Central memory CD8-positive, alpha-beta T cell (primary cell): ENCODE measurements at regions not wholly inside any gene's neighbourhood (a gene's known extent, or its start where the extent isn't known, plus 50 kb on each side); places are given as distances from the start of the nearest gene placed in this dataset.

Source experiments
- ATAC-seq: fragments of 150-1000 bp; cut with Tn5 transposase; replicated peaks from 2 replicates; pipeline ENCODE4 v1.10.0; 2022; ENCODE audit warnings: mild to moderate bottlenecking, moderate FRiP score, moderate number of reproducible peaks; ENCODE audit not compliant: poor library complexity, severe bottlenecking; ENCODE audit errors: extremely low read depth
- DNase-seq, 2 donors: peaks; one replicate each; pipeline ENCODE4 v3.0.0; 2021; ENCODE audit warnings: low spot score in 2 of 2
- H3K27ac Mint-ChIP-seq: one replicate; pipeline ENCODE4 v1.8.0; 2022; ENCODE audit warnings: low read depth, mild to moderate bottlenecking, moderate library complexity, mixed read lengths
- H3K27me3 Mint-ChIP-seq: one replicate; pipeline ENCODE4 v1.8.0; 2022; ENCODE audit warnings: mixed read lengths
- H3K36me3 Mint-ChIP-seq: one replicate; pipeline ENCODE4 v1.8.0; 2022; ENCODE audit warnings: mild to moderate bottlenecking, moderate library complexity, mixed read lengths; ENCODE audit not compliant: insufficient read depth
- H3K4me1 Mint-ChIP-seq: one replicate; pipeline ENCODE4 v1.8.0; 2022; ENCODE audit warnings: mixed read lengths
- H3K4me3 Mint-ChIP-seq: one replicate; pipeline ENCODE4 v1.8.0; 2022; ENCODE audit warnings: mild to moderate bottlenecking, moderate library complexity, mixed read lengths
- H3K9me3 Mint-ChIP-seq: one replicate; pipeline ENCODE4 v1.8.0; 2022; ENCODE audit warnings: mixed read lengths

DNA sequence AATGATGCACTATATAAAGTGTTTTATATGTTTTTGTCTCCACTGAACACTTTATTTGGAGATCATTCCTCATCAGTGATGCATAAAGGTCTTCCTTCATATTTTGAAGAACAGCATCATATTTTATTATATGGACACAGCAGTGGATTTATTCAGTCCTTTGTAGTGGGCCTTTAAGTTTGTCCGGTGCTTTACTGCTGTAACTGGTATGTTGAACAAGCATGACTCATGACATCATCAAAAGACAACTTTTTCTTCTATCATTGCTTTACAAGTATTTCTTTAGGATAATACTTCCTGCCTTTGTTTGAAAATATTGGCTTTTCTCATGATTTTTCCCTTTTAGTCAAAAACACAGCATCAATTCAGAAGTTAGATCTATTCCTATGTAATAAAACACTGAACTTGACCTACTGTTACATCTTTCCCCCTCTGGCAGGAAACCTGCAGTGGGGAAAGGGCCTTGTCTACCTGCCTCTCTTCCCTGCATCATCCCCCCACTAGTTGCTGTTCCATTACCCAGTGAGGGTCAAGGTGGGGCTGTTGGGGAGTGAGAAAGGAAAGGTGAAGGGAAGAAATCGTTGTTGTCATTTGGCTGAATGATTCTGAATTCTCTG, 241.2 kb downstream of the CYP26B1 start:
- ATAC-seq = no peak
- H3K4me1 Mint-ChIP-seq = no peaks in the 10 kb centered on the region

GRCh38 chr2:71905205-71905604, 242.5 kb downstream of the CYP26B1 start:
- Mint-ChIP-seq H3K9me3 (peaks cover 7% of the 10 kb centered on the region), H3K4me3 (no peak overlapping the region), H3K27me3 (peaks cover 53% of the 10 kb centered on the region), H3K27ac (no peak overlapping the region), H3K36me3 (no peaks in the 10 kb centered on the region), H3K4me1 (no peaks in the 10 kb centered on the region)
- ATAC-seq = no peak
- DNase-seq = no peak

More for the DNA sequence above, 241.2 kb downstream of the CYP26B1 start:
- H3K4me3 Mint-ChIP-seq = no peak overlapping the region
- no peak for DNase-seq
- H3K9me3 Mint-ChIP-seq = peaks cover 7% of the 10 kb centered on the region
- no peaks in the 10 kb centered on the region for H3K36me3 Mint-ChIP-seq
- no peak overlapping the region for H3K27ac Mint-ChIP-seq
- H3K27me3 Mint-ChIP-seq = peaks cover 53% of the 10 kb centered on the region

GRCh38 chr2:71903841-71904240, 243.8 kb downstream of the CYP26B1 start:
- no peak overlapping the region for H3K27ac Mint-ChIP-seq
- no peaks in the 10 kb centered on the region for H3K36me3 Mint-ChIP-seq
- H3K9me3 Mint-ChIP-seq = no peaks in the 10 kb centered on the region
- no peak for ATAC-seq
- no peak for DNase-seq
- H3K27me3 Mint-ChIP-seq = peaks cover 54% of the 10 kb centered on the region
- no peaks in the 10 kb centered on the region for H3K4me1 Mint-ChIP-seq
- no peak overlapping the region for H3K4me3 Mint-ChIP-seq

- H3K4me3 Mint-ChIP-seq = no peak overlapping the region
- no peak overlapping the region for H3K27ac Mint-ChIP-seq
- DNase-seq (no peak), ATAC-seq (no peak)
- H3K27me3 Mint-ChIP-seq = peaks cover 58% of the 10 kb centered on the region
- H3K36me3 Mint-ChIP-seq = no peaks in the 10 kb centered on the region
- no peaks in the 10 kb centered on the region for H3K9me3 Mint-ChIP-seq
- no peaks in the 10 kb centered on the region for H3K4me1 Mint-ChIP-seq
These were observed 246.2 kb downstream of the CYP26B1 start for GRCh38 chr2:71901466-71901865.

GRCh38 chr2:71898851-71899681, 248.6 kb downstream of the CYP26B1 start:
- H3K9me3 Mint-ChIP-seq = no peaks in the 10 kb centered on the region
- ATAC-seq (no peak), DNase-seq (no peak)
- peaks cover 50% of the 10 kb centered on the region for H3K27me3 Mint-ChIP-seq
- no peaks in the 10 kb centered on the region for H3K4me1 Mint-ChIP-seq
- no peaks in the 10 kb centered on the region for H3K36me3 Mint-ChIP-seq
- H3K4me3 Mint-ChIP-seq = no peak overlapping the region
- no peak overlapping the region for H3K27ac Mint-ChIP-seq

DNA sequence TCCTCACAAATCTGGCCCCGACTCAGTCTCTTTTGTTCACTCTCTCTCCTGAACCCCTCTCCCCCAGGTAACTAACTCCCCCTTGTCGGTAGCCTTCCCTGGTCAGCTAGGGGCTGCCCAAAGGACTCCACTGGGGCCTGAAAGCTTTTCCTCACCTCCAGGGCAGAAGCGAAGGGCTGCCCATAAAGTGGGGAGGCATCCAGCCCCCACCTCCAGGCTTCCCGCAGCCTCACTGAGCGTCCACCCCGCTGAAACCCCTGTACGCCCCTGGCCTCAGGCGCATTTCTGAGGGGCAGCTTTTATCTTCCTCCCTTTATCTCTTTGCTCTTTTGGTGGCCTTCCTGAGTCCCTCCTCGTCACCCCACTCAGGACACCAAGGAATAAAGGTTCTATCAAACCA, 249.3 kb downstream of the CYP26B1 start:
- Mint-ChIP-seq H3K36me3 (no peaks in the 10 kb centered on the region), H3K4me1 (no peaks in the 10 kb centered on the region), H3K27ac (no peak overlapping the region), H3K4me3 (no peak overlapping the region), H3K27me3 (peaks cover 49% of the 10 kb centered on the region), H3K9me3 (no peaks in the 10 kb centered on the region)
- DNase-seq = no peak
- no peak for ATAC-seq

GRCh38 chr2:71897836-71898235, 249.8 kb downstream of the CYP26B1 start:
- Mint-ChIP-seq H3K36me3 (no peaks in the 10 kb centered on the region), H3K4me3 (no peak overlapping the region), H3K27me3 (peaks cover 54% of the 10 kb centered on the region), H3K9me3 (no peaks in the 10 kb centered on the region), H3K27ac (no peak overlapping the region), H3K4me1 (no peaks in the 10 kb centered on the region)
- no peak for DNase-seq
- no peak for ATAC-seq

DNA sequence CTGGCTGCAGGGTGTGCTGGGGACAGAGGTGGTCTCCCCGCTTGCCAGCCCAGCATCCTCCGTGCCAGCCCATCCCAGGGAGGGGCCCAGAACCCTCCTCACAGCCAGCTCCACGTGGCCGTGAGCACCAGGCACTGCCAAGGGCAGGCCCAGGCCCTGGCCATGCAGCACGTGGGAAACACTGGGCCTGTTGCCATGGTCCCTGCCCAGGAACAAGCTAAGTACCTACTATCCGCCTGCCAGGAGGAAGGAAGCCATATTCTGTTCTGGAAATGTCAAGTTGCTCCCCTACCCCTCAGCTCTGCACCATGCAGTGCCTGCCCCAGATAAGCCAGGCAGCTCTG, 250.6 kb downstream of the CYP26B1 start:
- H3K36me3 Mint-ChIP-seq = no peaks in the 10 kb centered on the region
- ATAC-seq (no peak), DNase-seq (no peak)
- no peaks in the 10 kb centered on the region for H3K9me3 Mint-ChIP-seq
- H3K4me3 Mint-ChIP-seq = no peak overlapping the region
- no peak overlapping the region for H3K27ac Mint-ChIP-seq
- peaks cover 62% of the 10 kb centered on the region for H3K27me3 Mint-ChIP-seq
- no peaks in the 10 kb centered on the region for H3K4me1 Mint-ChIP-seq

DNA sequence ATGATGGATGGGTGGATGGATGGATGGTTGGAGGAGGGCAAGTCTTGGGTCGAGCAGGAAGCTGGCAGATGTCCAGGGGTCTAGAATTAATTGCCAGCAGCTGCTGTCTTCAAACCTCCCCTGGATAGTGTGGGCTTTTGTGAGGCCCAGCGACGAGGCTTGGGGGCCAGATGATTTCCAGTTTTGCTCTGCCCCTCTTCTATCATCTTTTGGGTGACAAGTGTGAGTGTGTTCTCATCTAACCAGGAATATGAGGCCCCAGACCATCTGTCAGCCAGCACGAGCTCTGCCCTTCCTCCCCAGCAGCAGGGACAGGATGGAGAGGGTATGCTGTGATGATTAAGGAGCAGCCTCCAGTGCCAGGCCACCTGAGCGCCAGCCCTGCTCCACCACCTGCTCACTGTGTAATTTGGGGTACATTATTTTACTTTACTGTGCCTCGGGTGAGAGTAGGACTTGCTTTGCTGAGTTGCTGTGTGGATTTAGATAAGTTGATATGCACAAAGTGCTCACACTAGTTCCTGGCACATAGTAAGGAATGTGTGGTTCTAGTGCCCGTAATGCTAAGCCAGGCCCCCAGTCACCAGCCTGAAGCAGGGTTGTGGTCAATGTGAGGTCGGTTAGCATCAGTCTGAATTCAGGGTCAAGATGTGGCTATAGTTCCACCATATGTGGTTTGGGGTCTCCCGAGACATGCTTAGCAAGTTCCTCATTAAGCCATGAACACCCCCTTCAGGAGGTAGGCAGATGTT, 251.1 kb downstream of the CYP26B1 start:
- Mint-ChIP-seq H3K27me3 (peaks cover 67% of the 10 kb centered on the region), H3K4me1 (no peaks in the 10 kb centered on the region), H3K36me3 (no peaks in the 10 kb centered on the region), H3K4me3 (no peak overlapping the region), H3K27ac (no peak overlapping the region), H3K9me3 (no peaks in the 10 kb centered on the region)
- ATAC-seq (no peak), DNase-seq (no peak)

- Mint-ChIP-seq H3K4me1 (no peaks in the 10 kb centered on the region), H3K9me3 (no peaks in the 10 kb centered on the region), H3K36me3 (no peaks in the 10 kb centered on the region), H3K27ac (no peak overlapping the region), H3K27me3 (peaks cover 75% of the 10 kb centered on the region), H3K4me3 (no peak overlapping the region)
- ATAC-seq (no peak), DNase-seq (no peak)
These were observed 252.1 kb downstream of the CYP26B1 start for GRCh38 chr2:71895320-71896161.

- Mint-ChIP-seq H3K4me3 (no peak overlapping the region), H3K9me3 (no peaks in the 10 kb centered on the region), H3K36me3 (no peaks in the 10 kb centered on the region), H3K4me1 (no peaks in the 10 kb centered on the region), H3K27ac (no peak overlapping the region), H3K27me3 (peaks cover 74% of the 10 kb centered on the region)
- DNase-seq = no peak
- ATAC-seq = no peak
These were observed 253.4 kb downstream of the CYP26B1 start for GRCh38 chr2:71894261-71894660.

DNA sequence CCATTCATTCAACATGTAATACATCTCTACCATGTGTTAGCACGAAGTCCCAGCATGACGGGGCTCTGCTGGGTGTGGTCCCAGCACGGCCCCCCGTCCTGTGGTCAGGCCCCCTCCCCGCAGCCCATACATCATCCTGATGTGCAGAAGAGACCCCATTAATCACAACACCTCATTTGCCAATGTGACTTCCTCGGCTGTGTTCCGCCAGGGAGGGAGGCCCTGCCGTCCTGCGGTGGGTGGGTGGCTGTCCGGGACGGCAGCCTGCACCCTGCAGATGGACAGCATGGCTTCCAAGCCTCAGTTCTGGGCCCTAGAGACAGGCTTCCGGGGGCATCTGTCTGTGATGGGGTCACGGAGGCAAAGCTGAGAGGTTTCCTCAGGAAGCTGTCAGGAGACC, 254.0 kb downstream of the CYP26B1 start:
- H3K27me3 Mint-ChIP-seq = peaks cover 70% of the 10 kb centered on the region
- ATAC-seq (no peak), DNase-seq (no peak)
- no peak overlapping the region for H3K4me3 Mint-ChIP-seq
- H3K4me1 Mint-ChIP-seq = no peaks in the 10 kb centered on the region
- H3K27ac Mint-ChIP-seq = no peak overlapping the region
- no peaks in the 10 kb centered on the region for H3K36me3 Mint-ChIP-seq
- H3K9me3 Mint-ChIP-seq = no peaks in the 10 kb centered on the region
